ENCODE measurements at regions not wholly inside any gene's neighbourhood (a gene's known extent, or its start where the extent isn't known, plus 50 kb on each side); places are given as distances from the start of the nearest gene placed in this dataset.
"Not testable (repeated sequence)": the region's sequence is repeated elsewhere in the genome, so short reads cannot be mapped to it uniquely, and the experiment has no call there.

GRCh38 chr12:27165958-27166357 is 78.1 kb upstream of the STK38L start:
- intact Hi-C loops (cut with micrococcal nuclease); POLR2A ChIA-PET (ENCODE audit: partially characterized antibody); H3K36me3 ChIP-seq (ENCODE audit: insufficient read depth, low read length); H3K36me3 Mint-ChIP-seq; DNase-seq; H3K27me3 Mint-ChIP-seq; H3K27me3 ChIP-seq (ENCODE audit: insufficient read depth, low read length); H3K4me1 ChIP-seq (ENCODE audit: insufficient read depth, low read length); H3K27ac ChIP-seq (ENCODE audit: low read depth, low read length); H3K9me3 ChIP-seq (ENCODE audit: control insufficient read depth in 1 of 2, low read length in 2 of 2); H3K27ac Mint-ChIP-seq; CTCF ChIA-PET (ENCODE audit: partially characterized antibody); H3K4me3 Mint-ChIP-seq; H3K4me1 Mint-ChIP-seq; H3K4me3 ChIP-seq (ENCODE audit: low read length in 2 of 2): not testable (repeated sequence)
- peaks cover 0 to 22% (median 15%) of the 10 kb centered on the region in 8 donors for H3K9me3 Mint-ChIP-seq

GRCh38 chr12:27171494-27171893 is 72.6 kb upstream of the STK38L start:
- H3K9me3 ChIP-seq (ENCODE audit: control insufficient read depth in 1 of 2, low read length in 2 of 2); H3K4me1 ChIP-seq (ENCODE audit: insufficient read depth, low read length); CTCF ChIA-PET (ENCODE audit: partially characterized antibody); intact Hi-C loops (cut with micrococcal nuclease); DNase-seq; H3K27ac ChIP-seq (ENCODE audit: low read depth, low read length); H3K4me1 Mint-ChIP-seq; H3K4me3 ChIP-seq (ENCODE audit: low read length in 2 of 2); H3K36me3 ChIP-seq (ENCODE audit: insufficient read depth, low read length); H3K27me3 ChIP-seq (ENCODE audit: insufficient read depth, low read length); H3K4me3 Mint-ChIP-seq; H3K27me3 Mint-ChIP-seq; H3K27ac Mint-ChIP-seq; POLR2A ChIA-PET (ENCODE audit: partially characterized antibody): not testable (repeated sequence)
- Mint-ChIP-seq H3K36me3 (peaks cover 5 to 12% of the 10 kb centered on the region in 2 donors), H3K9me3 (peaks cover 0 to 36% (median 22%) of the 10 kb centered on the region in 8 donors)

GRCh38 chr12:27176765-27177164 is 67.3 kb upstream of the STK38L start:
- no peaks in the 10 kb centered on the region for H3K9me3 ChIP-seq (ENCODE audit: control insufficient read depth in 1 of 2, low read length in 2 of 2)
- H3K4me1 Mint-ChIP-seq = peaks cover 0 to 10% (median 4%) of the 10 kb centered on the region in 4 donors
- H3K36me3 ChIP-seq (ENCODE audit: insufficient read depth, low read length) = no peaks in the 10 kb centered on the region
- intact Hi-C loops (cut with micrococcal nuclease) = no loop called here
- H3K27me3 Mint-ChIP-seq = no peaks in the 10 kb centered on the region
- DNase-seq = no peak
- H3K27me3 ChIP-seq (ENCODE audit: insufficient read depth, low read length) = no peaks in the 10 kb centered on the region
- peaks cover 0 to 14% (median 6%) of the 10 kb centered on the region in 8 donors for H3K9me3 Mint-ChIP-seq
- POLR2A ChIA-PET (ENCODE audit: partially characterized antibody) = no interaction called here
- CTCF ChIA-PET (ENCODE audit: partially characterized antibody) = no interaction called here
- H3K27ac Mint-ChIP-seq = no peak overlapping the region
- H3K27ac ChIP-seq (ENCODE audit: low read depth, low read length) = no peak overlapping the region
- no peaks in the 10 kb centered on the region for H3K4me1 ChIP-seq (ENCODE audit: insufficient read depth, low read length)
- peaks cover 2 to 12% of the 10 kb centered on the region in 2 donors for H3K36me3 Mint-ChIP-seq
- no peak overlapping the region for H3K4me3 ChIP-seq (ENCODE audit: low read length in 2 of 2)
- H3K4me3 Mint-ChIP-seq = no peak overlapping the region

GRCh38 chr12:27177706-27178105 is 66.4 kb upstream of the STK38L start:
- peaks cover 0 to 10% (median 4%) of the 10 kb centered on the region in 4 donors for H3K4me1 Mint-ChIP-seq
- Histone ChIP-seq H3K4me1 (ENCODE audit: insufficient read depth, low read length) (no peaks in the 10 kb centered on the region), H3K9me3 (ENCODE audit: control insufficient read depth in 1 of 2, low read length in 2 of 2) (no peaks in the 10 kb centered on the region), H3K27me3 (ENCODE audit: insufficient read depth, low read length) (no peaks in the 10 kb centered on the region), H3K36me3 (ENCODE audit: insufficient read depth, low read length) (no peaks in the 10 kb centered on the region), H3K27ac (ENCODE audit: low read depth, low read length) (no peak overlapping the region), H3K4me3 (ENCODE audit: low read length in 2 of 2) (no peak overlapping the region)
- intact Hi-C loops (cut with micrococcal nuclease) = no loop called here
- H3K27ac Mint-ChIP-seq = no peak overlapping the region
- H3K4me3 Mint-ChIP-seq = no peak overlapping the region
- peaks cover 0 to 7% (median 3%) of the 10 kb centered on the region in 8 donors for H3K9me3 Mint-ChIP-seq
- no peak for DNase-seq
- H3K27me3 Mint-ChIP-seq = no peaks in the 10 kb centered on the region
- CTCF ChIA-PET (ENCODE audit: partially characterized antibody) = no interaction called here
- POLR2A ChIA-PET (ENCODE audit: partially characterized antibody) = no interaction called here
- peaks cover 2 to 6% of the 10 kb centered on the region in 2 donors for H3K36me3 Mint-ChIP-seq

- Histone ChIP-seq H3K4me1 (ENCODE audit: insufficient read depth, low read length) (no peaks in the 10 kb centered on the region), H3K4me3 (ENCODE audit: low read length in 2 of 2) (no peak overlapping the region), H3K27ac (ENCODE audit: low read depth, low read length) (no peak overlapping the region), H3K36me3 (ENCODE audit: insufficient read depth, low read length) (no peaks in the 10 kb centered on the region), H3K27me3 (ENCODE audit: insufficient read depth, low read length) (no peaks in the 10 kb centered on the region), H3K9me3 (ENCODE audit: control insufficient read depth in 1 of 2, low read length in 2 of 2) (no peaks in the 10 kb centered on the region)
- Mint-ChIP-seq H3K27ac (no peak overlapping the region), H3K4me1 (peaks cover 0 to 10% (median 4%) of the 10 kb centered on the region in 4 donors), H3K9me3 (peaks cover 0 to 4% (median under 1%) of the 10 kb centered on the region in 8 donors), H3K4me3 (no peak overlapping the region), H3K36me3 (peaks cover under 1 to 1% of the 10 kb centered on the region in 2 donors), H3K27me3 (no peaks in the 10 kb centered on the region)
- intact Hi-C loops (cut with micrococcal nuclease) = no loop called here
- CTCF ChIA-PET (ENCODE audit: partially characterized antibody) = no interaction called here
- POLR2A ChIA-PET (ENCODE audit: partially characterized antibody) = no interaction called here
- no peak for DNase-seq
These were observed 65.8 kb upstream of the STK38L start for GRCh38 chr12:27178255-27178654.

GRCh38 chr12:27178723-27179399 is 65.2 kb upstream of the STK38L start:
- Mint-ChIP-seq H3K9me3 (peaks cover 0 to 3% (median 0%) of the 10 kb centered on the region in 8 donors), H3K36me3 (no peaks in the 10 kb centered on the region), H3K4me1 (peaks cover 0 to 10% (median 4%) of the 10 kb centered on the region in 4 donors), H3K4me3 (no peak overlapping the region), H3K27ac (peak overlapping the region in 1 of 7 donors; percentile 5), H3K27me3 (no peaks in the 10 kb centered on the region)
- Histone ChIP-seq H3K27ac (ENCODE audit: low read depth, low read length) (no peak overlapping the region), H3K4me3 (ENCODE audit: low read length in 2 of 2) (no peak overlapping the region), H3K36me3 (ENCODE audit: insufficient read depth, low read length) (no peaks in the 10 kb centered on the region), H3K27me3 (ENCODE audit: insufficient read depth, low read length) (no peaks in the 10 kb centered on the region), H3K4me1 (ENCODE audit: insufficient read depth, low read length) (no peaks in the 10 kb centered on the region), H3K9me3 (ENCODE audit: control insufficient read depth in 1 of 2, low read length in 2 of 2) (no peaks in the 10 kb centered on the region)
- intact Hi-C loops (cut with micrococcal nuclease) = no loop called here
- DNase-seq = no peak
- ChIA-PET POLR2A (ENCODE audit: partially characterized antibody) (no interaction called here), CTCF (ENCODE audit: partially characterized antibody) (no interaction called here)

GRCh38 chr12:27179400-27180214 is 64.5 kb upstream of the STK38L start:
- ChIA-PET POLR2A (ENCODE audit: partially characterized antibody) (no interaction called here), CTCF (ENCODE audit: partially characterized antibody) (no interaction called here)
- DNase-seq = peak in 2 of 5 donors; percentile 2 to 39
- Histone ChIP-seq H3K9me3 (ENCODE audit: control insufficient read depth in 1 of 2, low read length in 2 of 2) (no peaks in the 10 kb centered on the region), H3K27ac (ENCODE audit: low read depth, low read length) (no peak overlapping the region), H3K36me3 (ENCODE audit: insufficient read depth, low read length) (no peaks in the 10 kb centered on the region), H3K27me3 (ENCODE audit: insufficient read depth, low read length) (no peaks in the 10 kb centered on the region), H3K4me1 (ENCODE audit: insufficient read depth, low read length) (no peaks in the 10 kb centered on the region), H3K4me3 (ENCODE audit: low read length in 2 of 2) (no peak overlapping the region)
- peak overlapping the region in 1 of 7 donors; percentile 5 for H3K27ac Mint-ChIP-seq
- H3K27me3 Mint-ChIP-seq = no peaks in the 10 kb centered on the region
- H3K36me3 Mint-ChIP-seq = no peaks in the 10 kb centered on the region
- peak overlapping the region in 2 of 8 donors; percentile 3 to 41 for H3K4me3 Mint-ChIP-seq
- intact Hi-C loops (cut with micrococcal nuclease) = no loop called here
- peaks cover 0 to 10% (median 4%) of the 10 kb centered on the region in 4 donors for H3K4me1 Mint-ChIP-seq
- H3K9me3 Mint-ChIP-seq = peaks cover 0 to 3% (median 0%) of the 10 kb centered on the region in 8 donors
